BJ (cell line): ENCODE measurements at regions not wholly inside any gene's neighbourhood (a gene's known extent, or its start where the extent isn't known, plus 50 kb on each side); places are given as distances from the start of the nearest gene placed in this dataset.
A peak's percentile ranks its signal among the peaks of the same experiment; 100 is the strongest.
"Not testable (repeated sequence)": the region's sequence is repeated elsewhere in the genome, so short reads cannot be mapped to it uniquely, and the experiment has no call there.

Experiments
- CTCF ChIA-PET: fragments of 350-600 bp; formaldehyde crosslinking; extraction: SDS; loops from one replicate; lab custom pipeline; 2021; ENCODE audit warnings: antibody characterized with exemption, inconsistent platforms; lab: Yijun Ruan, JAX
- POLR2A ChIA-PET: fragments of 300-600 bp; sonication (Branson Sonifier 250); formaldehyde crosslinking; extraction: SDS; loops from one replicate; lab custom pipeline; 2021; ENCODE audit warnings: antibody characterized with exemption; lab: Charles Lee
- DNase-seq: peaks from one replicate; pipeline ENCODE4 v3.0.0-alpha.2; 2011; ENCODE audit warnings: low read depth
- H3K27me3 ChIP-seq: 2 replicates; pipeline ENCODE4 v1.6.0; 2011; ENCODE audit warnings: low read length; ENCODE audit not compliant: control insufficient read depth, insufficient read depth
- H3K36me3 ChIP-seq: 2 replicates; pipeline ENCODE4 v1.5.1; 2011; ENCODE audit warnings: low read length; ENCODE audit not compliant: control insufficient read depth, insufficient read depth
- H3K4me3 ChIP-seq: 2 replicates; pipeline ENCODE4 v1.5.1; 2011; ENCODE audit warnings: low read depth, mild to moderate bottlenecking, control low read depth, low read length
- TF ChIP-seq, protein P1 (sequence below): IDR thresholded peaks from 2 replicates; pipeline ENCODE4 v1.5.1; 2011; ENCODE audit warnings: low read depth, mild to moderate bottlenecking, control low read depth, inconsistent platforms, low read length, moderate library complexity; ENCODE audit not compliant: insufficient read depth

GRCh38 chr7:92910976-92911375, 74.6 kb upstream of the CDK6 start:
- H3K36me3 ChIP-seq, result no peaks in the 10 kb centered on the region
- ChIA-PET POLR2A (no interaction called here), CTCF (no interaction called here)
- no peaks in the 10 kb centered on the region for H3K27me3 ChIP-seq
- no peak for DNase-seq
- TF ChIP-seq, protein P1, sequence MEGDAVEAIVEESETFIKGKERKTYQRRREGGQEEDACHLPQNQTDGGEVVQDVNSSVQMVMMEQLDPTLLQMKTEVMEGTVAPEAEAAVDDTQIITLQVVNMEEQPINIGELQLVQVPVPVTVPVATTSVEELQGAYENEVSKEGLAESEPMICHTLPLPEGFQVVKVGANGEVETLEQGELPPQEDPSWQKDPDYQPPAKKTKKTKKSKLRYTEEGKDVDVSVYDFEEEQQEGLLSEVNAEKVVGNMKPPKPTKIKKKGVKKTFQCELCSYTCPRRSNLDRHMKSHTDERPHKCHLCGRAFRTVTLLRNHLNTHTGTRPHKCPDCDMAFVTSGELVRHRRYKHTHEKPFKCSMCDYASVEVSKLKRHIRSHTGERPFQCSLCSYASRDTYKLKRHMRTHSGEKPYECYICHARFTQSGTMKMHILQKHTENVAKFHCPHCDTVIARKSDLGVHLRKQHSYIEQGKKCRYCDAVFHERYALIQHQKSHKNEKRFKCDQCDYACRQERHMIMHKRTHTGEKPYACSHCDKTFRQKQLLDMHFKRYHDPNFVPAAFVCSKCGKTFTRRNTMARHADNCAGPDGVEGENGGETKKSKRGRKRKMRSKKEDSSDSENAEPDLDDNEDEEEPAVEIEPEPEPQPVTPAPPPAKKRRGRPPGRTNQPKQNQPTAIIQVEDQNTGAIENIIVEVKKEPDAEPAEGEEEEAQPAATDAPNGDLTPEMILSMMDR, result no peak
- no peak overlapping the region for H3K4me3 ChIP-seq

GRCh38 chr7:92909686-92910475, 73.5 kb upstream of the CDK6 start:
- TF ChIP-seq, protein P1, result no peak
- DNase-seq, result no peak
- H3K4me3 ChIP-seq, result no peak overlapping the region
- ChIA-PET POLR2A (no interaction called here), CTCF (interaction anchor here (0.6 kb wide), 1 partner anchor 255 kb away, joined by 3 read pairs; no protein-coding TSS in a partner anchor)
- no peaks in the 10 kb centered on the region for H3K36me3 ChIP-seq
- H3K27me3 ChIP-seq, result no peaks in the 10 kb centered on the region

DNA sequence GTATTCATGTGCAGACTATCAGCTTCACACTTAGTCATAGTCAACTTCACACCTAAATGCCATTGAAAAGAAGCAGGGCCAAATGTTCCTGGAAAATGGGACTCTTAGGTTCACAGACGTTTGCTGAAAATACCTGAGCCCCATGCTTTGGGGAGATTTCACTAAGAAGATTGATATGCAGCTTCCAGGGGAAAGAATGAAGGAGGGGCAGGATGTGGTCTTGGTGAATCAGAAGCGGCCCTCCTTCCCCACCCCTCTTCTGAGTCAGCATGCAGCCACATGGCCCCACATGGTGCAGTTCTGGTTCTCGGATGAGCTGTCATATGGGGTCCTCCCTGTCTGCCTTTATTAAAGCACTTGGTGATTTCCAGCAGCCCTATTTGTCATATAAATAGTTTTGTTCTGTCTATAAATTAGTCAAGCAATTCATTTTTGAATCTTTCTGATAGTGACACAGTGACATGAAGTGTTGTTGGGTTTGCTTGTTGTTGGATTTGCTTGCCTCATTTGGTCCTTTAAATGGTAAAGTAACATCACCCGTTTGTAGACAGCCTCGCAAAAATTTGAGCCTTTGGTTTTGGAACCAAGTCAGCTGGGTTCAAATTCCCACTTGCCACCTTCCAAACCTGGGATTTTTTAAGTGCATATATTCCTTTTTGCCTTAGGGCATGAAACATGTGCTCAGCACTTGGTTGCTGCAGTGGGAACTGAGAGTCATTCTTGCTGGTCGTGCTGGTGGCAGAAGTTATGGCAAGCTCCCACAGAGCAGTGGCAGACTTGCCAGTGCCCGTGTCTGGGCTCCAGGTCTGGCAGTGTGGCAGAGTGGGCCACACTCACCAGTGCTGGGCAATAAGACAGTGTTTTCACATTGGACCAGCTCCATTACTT, 68.1 kb upstream of the CDK6 start:
- no peaks in the 10 kb centered on the region for H3K36me3 ChIP-seq
- TF ChIP-seq, protein P1, result no peak
- POLR2A ChIA-PET, result no interaction called here
- DNase-seq, result peak; percentile 75
- CTCF ChIA-PET, result interaction anchor here (0.6 to 1.7 kb wide), 5 partner anchors 9 to 269 kb away, joined by 3 to 4 read pairs (median 3); no protein-coding TSS in a partner anchor
- H3K4me3 ChIP-seq, result no peak overlapping the region
- H3K27me3 ChIP-seq, result no peaks in the 10 kb centered on the region

DNA sequence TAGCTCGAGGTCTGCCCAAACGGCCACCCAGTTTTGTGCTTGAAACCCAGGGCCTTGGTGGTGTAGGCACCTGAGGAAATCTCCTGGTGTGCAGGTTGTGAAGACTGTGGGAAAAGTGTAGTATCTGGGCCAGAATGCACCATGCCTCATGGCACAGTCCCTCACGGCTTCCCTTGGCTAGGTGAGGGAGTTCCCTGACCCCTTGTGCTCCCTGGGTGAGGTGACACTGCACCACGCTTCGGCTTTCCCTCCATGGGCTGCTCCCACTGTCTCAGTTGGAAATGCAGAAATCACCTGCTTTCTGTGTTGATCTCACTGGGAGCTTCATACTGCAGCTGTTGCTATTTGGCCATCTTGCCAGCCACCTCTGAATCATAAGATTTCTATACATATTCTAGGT, 62.4 kb upstream of the CDK6 start:
- ChIA-PET POLR2A (no interaction called here), CTCF (interaction anchor here (1.4 kb wide), 1 partner anchor 66 kb away, joined by 3 read pairs; no protein-coding TSS in a partner anchor)
- TF ChIP-seq, protein P1, result no peak
- no peak overlapping the region for H3K4me3 ChIP-seq
- H3K27me3 ChIP-seq, result no peaks in the 10 kb centered on the region
- no peaks in the 10 kb centered on the region for H3K36me3 ChIP-seq
- DNase-seq, result no peak

DNA sequence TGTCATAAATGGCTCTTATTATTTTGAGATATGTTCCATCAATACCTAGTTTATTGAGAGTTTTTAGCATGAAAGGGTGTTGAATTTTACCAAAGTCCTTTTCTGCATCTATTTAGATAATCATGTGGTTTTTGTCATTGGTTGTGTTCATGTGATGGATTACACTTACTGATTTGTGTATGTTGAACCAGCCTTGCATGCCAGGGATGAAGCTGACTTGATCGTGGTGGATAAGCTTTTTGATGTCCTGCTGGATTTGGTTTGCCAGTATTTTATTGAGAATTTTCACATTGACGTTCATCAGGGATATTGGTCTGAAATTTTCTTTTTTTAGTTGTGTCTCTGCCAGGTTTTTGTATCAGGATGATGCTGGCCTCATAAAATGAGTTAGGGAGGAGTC, 58.5 kb upstream of the CDK6 start:
- POLR2A ChIA-PET, result not testable (repeated sequence)
- CTCF ChIA-PET, result interaction anchor here (0.6 kb wide), 1 partner anchor 9 kb away, joined by 3 read pairs; no protein-coding TSS in a partner anchor

More for the DNA sequence above, 58.5 kb upstream of the CDK6 start:
- not testable (repeated sequence) for H3K4me3 ChIP-seq, H3K36me3 ChIP-seq, DNase-seq, H3K27me3 ChIP-seq
